NCI-H69 (cell line): ENCODE measurements at regions not wholly inside any gene's neighbourhood (a gene's known extent, or its start where the extent isn't known, plus 50 kb on each side); places are given as distances from the start of the nearest gene placed in this dataset.

Source experiments
- DNase-seq: peaks from one replicate; lab custom pipeline; 2025; lab: John Stamatoyannopoulos, UW

DNA sequence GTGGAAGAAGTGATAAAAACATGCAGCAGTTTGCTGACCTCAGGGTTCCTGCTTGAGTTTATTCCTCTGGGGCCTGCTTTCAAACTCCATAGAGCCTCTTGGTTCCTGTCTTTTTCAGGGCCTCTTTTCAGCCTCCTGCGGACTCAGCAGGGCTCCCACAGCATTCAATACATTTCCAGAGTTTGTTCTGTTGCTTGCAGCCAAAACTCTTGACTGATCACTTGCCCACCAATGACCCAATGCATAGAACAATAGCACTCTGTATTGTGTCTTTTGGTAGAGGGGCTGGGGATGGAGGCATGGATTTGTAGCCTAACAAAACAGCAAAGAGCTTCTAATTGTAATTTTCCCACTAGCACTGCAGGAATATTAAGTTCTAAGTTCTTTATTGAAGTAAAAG, 50.8 kb upstream of the CREB5 start:
- DNase-seq = no peak

DNA sequence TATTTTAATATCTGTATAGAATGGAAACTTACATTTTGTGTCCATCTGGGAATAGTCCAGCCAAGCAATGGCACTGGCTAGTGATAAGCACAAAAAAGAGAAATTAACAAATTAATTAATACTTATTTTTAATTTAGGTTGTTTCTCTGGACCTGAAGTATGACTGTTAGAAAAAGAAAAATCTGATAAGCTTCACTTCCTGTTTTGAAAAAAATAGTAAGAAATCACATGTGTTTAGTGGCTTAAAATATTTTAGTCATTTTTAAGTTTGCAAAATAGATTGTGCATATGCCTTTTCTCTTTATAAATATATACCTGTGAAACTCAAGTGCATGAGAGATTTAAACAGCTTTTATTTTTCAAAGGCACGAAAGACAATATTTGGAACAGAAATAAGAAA, 50.1 kb upstream of the CREB5 start:
- DNase-seq = no peak
